DMS 273 treated with DMSO at 0.1 percent for 48 hours (cell line): ENCODE measurements at regions not wholly inside any gene's neighbourhood (a gene's known extent, or its start where the extent isn't known, plus 50 kb on each side); places are given as distances from the start of the nearest gene placed in this dataset.

Source experiments
- DNase-seq: peaks from one replicate; lab custom pipeline; 2025; lab: John Stamatoyannopoulos, UW

DNA sequence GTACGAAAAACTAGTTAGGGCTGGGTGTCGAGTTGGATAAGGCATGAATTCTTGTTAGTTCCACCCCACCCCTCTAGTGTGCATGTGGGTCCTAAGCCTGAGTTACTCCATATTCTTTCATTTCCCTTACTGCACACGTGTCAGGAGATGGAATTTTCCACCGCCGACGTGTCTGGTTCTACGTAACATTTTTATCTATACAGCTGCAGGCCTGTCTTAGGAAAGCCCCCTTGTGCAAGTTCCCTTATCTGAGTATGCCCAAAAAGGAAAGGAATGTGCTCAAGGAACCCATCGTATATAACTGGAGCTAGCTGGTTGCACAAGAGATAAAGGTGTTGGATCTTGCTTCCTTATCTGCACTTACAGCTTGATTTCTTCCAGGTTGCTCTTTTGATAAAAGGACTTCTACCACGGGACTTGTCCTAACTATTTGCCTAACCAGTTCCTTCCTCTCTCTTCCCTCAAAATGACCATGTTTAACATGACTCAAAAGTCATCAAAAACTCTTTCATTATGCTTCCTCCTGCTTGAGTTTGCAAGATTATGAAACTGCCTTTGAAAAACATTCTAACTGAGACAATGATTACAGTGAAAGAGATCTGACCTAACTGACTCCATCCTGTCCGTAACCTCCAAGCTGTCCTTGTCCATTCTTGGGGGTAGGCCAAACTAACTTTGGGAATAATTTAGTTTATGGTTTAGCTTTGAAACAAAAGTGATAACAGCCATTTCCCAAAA is 181.4 kb downstream of the AKR1D1 start:
- no peak for DNase-seq

DNA sequence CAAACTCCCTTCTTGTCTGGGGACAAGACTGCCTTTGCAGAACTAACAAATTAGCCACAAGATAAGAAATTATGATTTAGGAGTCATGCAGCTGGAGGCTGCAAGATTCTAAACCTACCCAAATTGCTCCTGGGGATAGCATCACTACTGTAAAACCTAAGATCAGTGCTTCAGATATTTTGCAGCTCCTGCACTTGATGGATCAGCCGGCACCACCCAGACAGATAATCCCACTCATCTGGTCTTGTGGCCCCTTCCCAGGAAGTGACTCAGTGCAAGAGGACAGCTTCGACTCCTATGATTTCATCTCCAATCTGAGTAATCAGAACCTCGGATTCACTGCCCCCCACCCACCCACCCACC is 181.9 kb downstream of the AKR1D1 start:
- DNase-seq, result no peak

DNA sequence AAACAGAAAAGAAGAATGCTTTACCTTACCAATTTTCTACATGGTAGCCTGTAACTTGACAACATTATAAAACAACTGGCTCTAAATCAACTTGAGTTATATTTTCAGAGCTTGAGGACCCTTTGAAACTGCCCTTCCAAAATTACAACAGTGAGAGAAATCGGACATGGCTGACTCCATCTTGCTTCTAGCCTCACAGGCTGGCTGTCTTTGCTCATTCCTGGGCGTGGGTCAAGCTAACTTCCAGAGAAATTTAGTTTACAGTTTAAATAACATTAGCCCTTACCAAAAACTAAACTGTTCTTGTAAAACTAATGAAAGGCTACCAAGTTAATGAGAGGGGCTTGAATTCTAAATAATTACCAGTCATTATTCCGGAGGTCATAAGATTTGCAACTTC is 183.4 kb downstream of the AKR1D1 start:
- DNase-seq, result no peak

DNA sequence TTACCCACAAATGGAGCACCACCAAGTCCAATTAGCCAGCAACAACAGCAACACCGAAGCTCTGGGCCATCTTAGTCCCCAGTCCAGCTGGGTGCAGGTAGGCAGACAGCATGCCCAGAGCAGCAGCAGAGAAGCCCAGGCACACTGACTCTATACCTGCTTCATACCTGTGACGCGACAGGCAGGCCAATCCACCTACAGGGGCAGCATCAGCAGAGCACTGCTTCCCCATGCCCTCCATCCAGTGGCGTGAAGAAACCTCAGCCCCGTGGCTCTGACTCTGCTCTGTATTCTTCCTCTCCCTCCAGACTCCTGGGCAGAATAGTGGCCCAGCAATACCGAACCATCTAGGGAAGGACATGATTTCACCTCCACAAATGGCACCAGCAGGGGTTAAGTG is 191.7 kb downstream of the AKR1D1 start:
- no peak for DNase-seq

DNA sequence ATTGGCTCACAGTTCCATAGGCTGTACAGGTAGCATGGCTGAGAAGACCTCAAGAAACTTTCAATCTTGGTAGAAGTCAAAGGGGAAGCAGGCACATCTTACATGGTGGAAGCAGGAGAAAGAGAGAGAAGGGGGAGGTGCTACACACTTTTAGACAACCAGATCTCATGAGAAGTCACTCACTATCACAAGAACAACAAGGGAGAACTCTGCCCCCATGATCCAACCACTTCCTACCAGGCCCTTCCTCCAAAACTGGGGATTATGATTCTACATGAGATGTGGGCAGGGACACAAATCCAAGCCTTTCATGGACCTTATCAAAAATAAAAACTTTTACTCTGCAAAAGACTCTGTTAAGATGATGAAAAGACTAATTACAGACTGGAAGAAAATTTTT is 183.2 kb upstream of the TRIM24 start:
- DNase-seq, result no peak

DNA sequence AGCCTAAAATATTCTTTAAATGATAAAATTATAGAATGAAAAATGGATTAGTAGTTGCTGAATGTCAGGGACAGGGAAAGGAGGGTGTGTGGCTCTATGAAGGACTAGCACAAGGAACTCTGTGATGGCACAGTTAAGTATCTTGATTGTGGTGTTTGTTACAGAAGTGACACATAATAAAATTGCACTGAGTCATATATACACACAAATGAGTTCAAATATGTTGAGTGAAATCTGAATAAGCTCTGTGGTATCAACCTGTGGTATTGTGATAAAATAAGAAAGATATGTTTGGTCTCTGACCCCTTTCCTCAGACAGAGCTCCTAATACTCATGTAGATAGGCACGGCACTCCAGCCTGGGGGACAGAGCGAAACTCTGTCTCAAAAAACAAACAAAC is 181.5 kb upstream of the TRIM24 start:
- no peak for DNase-seq

DNA sequence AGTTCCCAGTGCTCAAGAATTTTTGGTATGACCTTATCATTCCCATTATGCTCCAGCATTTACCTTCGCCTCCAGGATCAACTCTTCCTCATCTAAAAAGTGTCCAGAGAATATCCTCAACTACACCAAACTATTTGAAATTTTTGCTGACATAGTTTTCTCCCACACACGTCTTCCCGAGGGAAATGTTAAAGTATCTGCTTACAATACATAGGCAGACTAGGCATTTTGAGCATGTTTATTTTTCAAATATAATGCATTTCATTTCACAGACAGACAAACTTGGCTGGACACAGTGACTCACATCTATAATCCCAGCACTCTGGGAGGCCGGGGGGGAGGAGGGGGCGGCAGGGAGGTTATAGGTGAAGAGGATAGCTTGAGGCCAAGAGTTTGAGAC is 177.1 kb upstream of the TRIM24 start:
- DNase-seq, result no peak

DNA sequence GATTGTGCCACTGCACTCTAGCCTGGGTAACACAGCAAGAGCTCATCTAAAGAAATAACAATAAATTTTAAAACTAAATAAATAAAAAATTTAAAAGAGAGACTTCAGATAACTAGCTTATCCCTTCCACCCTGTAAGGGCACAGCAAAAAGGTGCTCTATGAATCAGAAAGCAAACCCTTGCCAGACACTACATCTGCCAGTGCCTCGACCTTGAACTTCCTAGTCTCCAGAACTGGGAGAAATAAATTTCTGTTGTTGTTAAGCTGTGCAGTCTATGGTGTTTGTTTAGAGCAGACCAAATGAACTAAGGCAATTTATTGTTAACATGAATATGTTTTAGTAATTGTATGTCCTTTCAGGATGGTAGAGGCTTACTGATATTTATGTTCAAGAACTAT is 174.9 kb upstream of the TRIM24 start:
- no peak for DNase-seq

DNA sequence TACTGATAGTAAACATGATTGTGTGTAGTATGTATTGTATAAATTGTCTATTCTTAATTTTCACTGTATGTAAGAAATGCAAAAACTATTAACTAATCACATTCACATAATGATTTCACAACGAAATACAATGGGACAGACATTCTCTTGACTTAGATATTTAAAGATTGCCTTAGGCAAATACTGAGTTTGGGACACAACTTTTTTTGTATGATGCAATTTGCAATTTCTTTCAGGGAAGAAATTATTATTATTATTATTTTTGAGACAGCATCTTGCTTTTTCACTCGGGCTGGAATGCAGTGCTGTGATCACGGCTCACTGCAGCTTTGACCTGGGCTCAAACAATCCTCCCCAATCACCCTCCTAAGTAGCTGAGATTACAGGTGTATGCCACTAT is 173.2 kb upstream of the TRIM24 start:
- no peak for DNase-seq

DNA sequence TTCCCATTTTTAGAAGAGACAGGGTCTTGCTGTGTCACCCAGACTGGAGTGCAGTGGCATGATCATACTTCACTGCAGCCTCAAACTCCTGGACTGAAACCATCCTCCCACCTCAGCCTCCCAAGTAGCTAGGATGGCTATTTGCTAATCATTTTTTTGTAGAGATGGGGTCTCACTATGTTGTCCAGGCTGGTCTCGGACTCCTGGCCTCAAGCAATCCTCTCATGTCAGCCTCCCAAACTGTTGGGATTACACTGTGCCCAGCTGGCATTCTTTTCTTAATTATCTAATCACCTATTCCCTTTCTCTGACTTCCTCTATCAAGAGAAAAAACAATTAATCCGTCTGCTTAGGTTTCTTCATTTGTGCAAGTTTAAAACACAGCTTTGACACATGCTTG is 172.5 kb upstream of the TRIM24 start:
- no peak for DNase-seq

DNA sequence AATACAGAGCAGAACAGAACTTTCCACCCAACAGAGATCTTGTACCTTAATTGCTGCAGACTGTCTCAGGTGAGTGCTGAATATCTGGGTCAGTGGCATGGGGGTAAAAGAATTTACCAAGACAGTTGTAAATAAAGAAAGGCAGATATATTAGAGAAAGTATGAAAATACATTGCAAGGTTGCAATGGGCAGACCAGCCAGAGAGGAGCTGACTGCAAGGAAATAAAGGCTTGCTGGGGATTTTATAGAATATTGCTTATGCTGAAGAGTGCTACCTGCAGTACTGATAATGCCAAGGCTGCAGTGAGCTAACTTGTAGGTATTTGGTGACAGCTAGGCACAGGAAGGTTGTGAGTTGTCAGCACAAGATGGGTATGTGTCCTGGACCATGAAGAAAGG is 171.0 kb upstream of the TRIM24 start:
- DNase-seq, result no peak

DNA sequence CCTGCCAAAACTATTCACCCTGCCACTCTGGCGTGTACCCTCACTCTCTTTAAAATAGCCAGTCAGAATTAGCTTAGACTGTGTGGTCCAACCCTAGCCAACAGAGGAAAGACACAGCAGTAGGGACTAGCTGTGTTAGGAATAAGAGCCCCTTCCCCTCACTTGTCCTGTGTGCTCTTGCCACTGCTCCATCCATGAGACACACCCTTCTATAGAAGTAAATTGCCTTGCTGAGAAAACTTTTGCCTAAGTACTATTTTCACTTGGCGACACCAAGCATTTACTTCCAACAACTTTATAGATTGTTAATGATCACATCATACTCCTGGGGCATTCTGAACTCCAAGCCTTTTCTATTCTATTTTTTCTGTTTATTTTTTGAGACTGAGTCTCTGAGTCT is 170.2 kb upstream of the TRIM24 start:
- DNase-seq, result no peak

DNA sequence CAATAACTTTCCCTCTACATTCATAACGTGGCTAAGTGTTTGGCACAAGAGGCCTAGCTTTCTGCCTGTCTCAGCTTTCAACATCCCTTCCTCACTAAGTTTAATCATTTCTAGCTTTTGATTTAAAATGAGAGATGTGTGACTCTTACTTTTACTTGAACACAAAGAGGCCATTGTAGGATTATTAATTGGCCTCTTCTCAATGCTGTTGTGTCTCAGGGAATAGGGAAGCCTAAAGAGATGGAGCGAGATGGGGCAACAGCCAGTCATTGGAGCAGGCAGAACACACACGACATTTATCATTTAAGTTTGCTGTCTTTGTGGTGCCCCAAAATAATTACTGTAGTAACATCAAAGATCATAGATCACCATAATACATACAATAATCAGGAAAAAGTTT is 167.1 kb upstream of the TRIM24 start:
- no peak for DNase-seq

DNA sequence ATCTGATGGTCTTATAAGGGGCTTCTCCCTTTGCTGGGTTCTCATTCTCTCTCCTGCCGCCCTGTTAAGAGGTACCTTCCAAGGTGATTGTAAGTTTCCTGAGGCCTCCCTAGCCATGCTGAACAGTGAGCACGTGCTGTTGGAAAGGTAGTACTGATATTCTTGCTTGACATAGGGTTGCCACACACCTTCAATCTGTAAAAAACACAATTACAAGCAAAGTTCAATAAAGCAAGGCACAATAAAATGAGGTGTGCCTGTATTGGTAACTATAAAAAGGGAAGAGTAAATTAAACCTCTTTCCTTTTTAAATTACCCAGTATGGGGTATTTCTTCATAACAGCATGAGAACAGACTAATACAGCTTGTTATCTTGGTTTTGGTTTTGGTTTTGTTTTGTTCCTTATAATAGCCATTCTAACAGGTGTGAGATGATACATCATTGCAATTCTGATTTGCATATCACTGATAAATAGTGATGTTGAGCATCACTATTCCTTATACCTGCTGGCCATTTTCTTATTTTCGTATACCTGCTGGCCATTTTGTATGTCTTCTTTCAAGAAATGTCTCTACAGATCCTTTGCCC is 164.9 kb upstream of the TRIM24 start:
- no peak for DNase-seq

DNA sequence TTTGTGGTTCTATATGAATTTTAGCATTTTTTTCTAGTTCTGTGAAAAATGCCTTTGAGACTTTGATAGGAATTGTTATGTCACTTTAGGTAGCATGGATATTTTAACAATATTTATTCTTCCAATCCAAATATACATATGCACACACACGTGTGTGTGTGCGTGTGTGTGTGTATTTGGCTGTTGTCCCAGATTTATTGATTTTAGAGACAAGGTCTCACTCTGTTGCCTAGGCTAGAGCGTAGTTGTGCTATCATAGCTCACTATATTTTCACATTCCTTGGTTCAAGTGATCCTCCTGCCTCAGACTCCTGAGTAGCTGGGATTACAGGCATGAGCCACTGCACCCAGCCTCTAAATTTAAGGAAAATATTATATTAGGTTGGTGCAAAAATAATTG is 162.5 kb upstream of the TRIM24 start:
- DNase-seq, result no peak

DNA sequence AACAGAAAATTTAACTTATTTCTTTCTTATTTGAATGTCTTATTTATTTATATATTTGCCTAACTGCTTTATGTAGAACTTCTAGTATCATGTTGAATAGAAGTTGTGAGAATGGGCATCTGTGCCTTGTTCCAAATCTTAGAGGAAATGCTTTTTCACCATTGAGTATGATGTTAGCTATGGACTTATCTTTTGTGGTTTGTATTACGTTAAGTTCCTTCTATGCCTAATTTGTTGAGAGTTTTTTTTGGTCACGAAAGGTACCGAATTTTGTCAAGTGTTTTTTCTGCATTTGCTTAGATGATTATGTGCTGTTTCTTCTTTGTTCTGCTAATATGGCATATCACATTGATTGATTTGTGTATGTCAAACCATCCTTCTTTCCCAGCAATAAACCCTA is 161.0 kb upstream of the TRIM24 start:
- DNase-seq, result peak; percentile 7

DNA sequence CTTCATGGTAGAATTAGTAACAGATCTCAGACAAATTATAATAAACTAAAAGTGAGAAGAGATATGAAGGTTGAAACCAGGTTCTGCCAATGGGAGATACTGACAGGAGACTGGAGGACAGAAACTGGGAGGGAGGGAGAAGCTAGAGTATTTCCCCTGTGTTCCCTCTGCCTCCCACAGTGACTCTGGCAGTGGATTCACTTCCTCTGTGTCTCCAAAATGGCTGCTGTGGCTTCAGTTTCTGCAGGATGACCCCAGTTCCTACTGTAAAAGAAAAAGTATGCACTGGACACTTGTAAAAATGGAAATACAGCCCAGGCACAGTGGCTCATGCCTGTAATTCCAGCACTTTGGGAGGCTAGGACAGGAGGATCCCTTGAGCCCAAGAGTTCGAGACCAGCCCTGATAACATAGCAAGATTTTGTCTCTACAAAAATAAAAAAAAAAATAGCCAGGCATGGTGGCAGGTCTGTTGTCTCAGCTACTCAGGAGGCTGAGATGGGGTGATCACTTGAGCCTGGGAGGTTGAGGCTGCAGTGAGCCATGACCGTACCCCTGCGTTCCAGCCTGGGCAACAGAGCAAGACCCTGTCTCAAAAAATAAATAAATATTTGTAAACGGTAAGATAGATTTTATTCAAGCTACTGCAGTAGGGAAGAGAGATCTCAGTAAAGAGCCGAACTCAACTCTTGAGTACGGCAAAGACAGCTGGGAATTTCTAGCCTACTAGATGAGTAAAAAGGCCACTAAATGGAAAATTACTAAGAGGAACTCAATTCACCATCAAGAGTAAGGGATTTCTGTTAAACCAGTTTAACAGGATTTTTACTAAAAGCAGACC is 156.6 kb upstream of the TRIM24 start:
- DNase-seq, result no peak

DNA sequence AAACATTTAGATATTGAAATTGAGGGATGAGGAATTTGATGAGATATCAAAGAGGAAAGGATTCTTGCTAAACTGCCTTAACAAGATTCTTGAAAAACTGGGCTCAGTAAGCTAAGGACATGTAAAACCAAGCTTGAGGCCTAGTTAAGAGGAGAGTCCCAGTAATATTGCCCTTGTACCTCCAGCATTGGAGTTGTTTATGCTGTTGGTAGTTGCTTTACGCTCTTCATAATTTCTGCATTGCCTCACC is 156.1 kb upstream of the TRIM24 start:
- no peak for DNase-seq

DNA sequence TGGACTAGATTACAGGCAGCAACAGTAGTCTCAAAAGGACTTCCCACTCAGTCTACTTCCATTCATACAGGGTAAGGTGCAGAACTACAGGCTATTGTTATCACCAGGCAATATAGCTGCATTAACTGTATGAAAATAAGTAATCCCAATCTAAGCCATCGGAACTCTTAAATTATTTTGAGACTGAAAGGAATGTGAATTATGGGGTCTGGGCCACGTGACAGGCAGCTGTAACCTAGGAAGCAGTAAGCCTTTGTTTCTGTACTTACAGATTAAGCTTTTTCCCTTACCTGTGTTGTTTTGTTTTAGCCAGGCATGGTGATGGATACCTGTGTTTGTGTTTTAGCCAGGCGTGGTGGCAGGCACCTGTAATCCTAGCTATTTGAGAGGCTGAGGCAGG is 152.4 kb upstream of the TRIM24 start:
- no peak for DNase-seq

DNA sequence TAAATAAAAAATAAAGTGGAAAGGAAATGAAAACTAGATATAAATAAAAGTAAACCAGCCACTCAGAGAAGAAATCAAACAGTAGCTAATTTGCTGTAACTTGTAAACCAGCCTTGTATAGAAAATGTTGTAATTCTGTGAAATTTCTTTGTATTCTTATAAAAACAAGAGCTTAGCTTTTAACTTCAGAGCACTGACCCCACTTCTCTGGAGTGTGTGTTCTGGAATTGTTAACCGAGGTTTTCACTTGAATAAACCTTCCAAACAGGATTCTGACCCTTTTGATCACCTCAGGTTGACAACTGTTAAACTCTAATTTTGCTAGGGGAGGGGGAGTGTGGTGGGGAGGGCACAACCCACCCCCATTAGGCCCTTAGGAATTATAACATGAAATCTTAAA is 151.9 kb upstream of the TRIM24 start:
- DNase-seq, result no peak

DNA sequence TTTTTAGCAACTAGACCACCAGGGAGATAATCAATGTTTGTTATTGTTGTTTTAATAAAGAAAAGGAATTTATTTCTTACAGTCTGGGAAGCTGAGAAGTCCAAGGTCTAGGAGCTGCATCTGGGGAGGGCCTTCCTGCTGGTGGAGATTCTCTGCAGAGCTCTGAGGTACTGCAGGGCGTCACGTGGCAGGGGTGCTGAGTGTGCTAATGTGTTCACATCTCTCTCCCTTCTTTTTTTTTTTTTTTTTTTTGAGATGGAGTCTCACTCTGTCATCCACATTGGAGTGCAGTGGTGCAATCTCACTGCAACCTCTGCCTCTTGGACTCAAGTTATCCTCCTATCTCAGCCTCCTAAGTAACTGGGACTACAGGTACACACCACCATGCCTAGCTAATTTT is 150.9 kb upstream of the TRIM24 start:
- DNase-seq, result no peak

DNA sequence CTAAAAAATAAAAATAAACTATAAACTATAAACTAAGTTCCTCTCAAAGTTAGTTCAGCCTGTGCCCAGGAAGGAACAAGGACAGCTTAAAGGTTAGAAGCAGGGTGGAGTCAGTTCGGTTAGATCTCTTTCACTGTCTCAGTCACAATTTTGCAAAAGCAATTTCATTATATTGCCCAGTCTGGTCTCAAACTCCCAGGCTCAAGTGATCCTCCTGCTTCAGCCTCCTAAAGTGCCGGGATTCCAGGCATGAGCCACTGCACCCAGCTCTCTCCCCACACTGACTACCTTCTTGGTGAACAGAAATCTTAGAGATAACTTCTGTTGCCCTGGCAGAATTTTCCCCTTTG is 146.3 kb upstream of the TRIM24 start:
- no peak for DNase-seq

DNA sequence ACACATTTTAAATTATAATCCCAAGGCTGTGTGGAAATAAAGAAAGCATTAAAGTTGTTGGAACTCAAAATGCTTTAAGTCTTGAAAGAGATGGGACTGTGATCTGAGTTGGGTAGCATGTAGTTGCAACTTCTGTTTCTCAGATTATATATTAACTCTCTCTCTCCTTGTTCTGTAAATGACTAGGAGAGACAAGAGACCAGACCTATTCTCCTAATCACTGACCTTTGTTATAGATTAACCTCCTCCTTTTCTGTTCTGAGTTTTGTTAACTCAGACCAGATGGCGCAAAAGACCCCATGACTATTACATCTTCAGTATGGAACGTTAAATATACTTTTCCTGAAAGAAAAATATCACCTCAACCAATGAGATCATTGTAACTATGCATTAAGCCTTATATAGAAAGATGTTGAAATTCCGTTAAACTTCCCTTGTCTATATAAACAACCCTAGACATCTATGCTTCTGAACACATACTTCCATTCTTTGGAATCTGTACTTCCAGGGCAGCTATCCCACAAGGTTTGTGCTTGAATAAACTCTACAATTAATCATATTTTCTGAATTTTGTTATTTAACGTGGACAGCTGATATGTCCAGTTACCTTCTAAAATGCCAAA is 143.5 kb upstream of the TRIM24 start:
- DNase-seq, result no peak
